Medulla oblongata (tissue), 1 donor: ENCODE measurements at regions not wholly inside any gene's neighbourhood (a gene's known extent, or its start where the extent isn't known, plus 50 kb on each side); places are given as distances from the start of the nearest gene placed in this dataset.

ENCODE experiments used
- DNase-seq: peaks from one replicate; pipeline ENCODE4 v3.0.0-alpha.2; 2015; ENCODE audit errors: extremely low spot score

DNA sequence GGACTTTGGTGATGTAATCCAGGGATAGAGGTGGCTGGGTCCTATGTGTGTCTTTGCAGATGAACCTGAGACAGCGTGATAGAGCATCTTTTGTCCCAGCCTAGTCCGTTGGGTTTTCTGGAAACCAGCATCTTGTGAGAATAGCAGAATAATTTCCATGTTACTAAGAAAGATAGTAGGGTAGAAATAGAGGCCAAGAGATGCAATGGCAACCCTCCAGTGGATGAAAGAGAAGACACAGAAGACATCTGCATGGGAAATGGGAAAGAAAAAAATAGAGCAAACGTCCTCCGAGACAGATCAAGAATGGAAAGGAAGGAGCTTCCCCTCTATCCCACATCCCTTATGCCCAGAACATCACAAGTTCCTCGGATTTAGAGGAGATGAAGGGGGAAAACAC lies 409.3 kb upstream of the TMEM132C start:
- DNase-seq: no peak

DNA sequence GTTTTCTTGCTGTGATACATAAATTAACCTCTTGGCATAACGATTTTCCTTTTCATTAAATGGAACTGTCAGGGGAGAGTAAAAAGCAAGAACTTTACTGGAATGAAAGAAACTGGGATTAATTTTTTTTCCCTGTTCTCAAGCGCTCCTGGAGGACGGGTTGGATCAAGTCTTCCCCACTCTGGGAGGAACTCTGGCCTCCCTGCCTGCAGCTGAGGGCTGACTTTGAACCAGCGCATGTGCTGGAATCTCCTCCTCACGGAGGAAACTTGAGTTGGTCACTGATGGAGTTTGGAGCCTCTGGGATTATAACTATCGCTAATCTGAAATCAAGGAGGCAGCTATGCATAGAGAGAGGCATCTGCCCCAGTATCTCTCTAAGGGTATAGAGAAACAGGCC lies 406.4 kb upstream of the TMEM132C start:
- no peak for DNase-seq

DNA sequence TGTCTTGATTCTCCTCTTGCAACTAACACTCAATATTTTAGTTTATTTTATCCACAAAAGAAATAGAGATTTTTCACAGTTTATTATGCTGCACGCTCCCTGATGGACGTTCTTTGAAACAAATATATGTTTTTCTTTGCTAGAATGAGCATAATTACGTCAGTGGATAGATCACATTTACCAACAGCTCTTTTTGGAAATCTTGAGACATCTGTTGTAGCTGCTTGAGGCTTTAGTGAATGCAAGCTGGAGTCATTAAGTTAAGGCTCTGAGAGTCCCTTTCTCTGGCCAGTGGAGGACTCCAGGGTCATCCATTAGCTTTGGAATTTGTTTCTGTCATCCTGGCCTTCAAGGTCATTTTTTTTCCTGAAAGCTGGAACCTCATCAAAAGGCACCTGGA lies 405.6 kb upstream of the TMEM132C start:
- DNase-seq: no peak

DNA sequence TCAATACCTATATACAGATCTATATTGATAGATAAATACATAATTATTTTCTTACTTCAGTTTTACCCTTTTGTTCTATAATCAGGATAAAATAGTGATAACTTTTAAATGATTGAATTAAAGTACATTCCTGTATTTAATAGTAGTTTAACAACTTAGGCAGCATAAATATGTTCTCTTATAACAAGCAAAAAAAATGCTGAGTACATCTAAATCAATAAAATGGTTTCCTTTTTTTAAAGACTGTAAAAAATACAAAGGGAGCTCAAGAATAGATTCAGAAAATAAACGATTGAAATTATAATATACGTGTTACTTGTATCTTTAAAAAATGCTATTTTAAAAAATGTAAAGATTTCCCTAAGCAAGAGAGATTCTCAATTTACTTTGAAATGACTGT lies 393.7 kb upstream of the TMEM132C start:
- DNase-seq: no peak

DNA sequence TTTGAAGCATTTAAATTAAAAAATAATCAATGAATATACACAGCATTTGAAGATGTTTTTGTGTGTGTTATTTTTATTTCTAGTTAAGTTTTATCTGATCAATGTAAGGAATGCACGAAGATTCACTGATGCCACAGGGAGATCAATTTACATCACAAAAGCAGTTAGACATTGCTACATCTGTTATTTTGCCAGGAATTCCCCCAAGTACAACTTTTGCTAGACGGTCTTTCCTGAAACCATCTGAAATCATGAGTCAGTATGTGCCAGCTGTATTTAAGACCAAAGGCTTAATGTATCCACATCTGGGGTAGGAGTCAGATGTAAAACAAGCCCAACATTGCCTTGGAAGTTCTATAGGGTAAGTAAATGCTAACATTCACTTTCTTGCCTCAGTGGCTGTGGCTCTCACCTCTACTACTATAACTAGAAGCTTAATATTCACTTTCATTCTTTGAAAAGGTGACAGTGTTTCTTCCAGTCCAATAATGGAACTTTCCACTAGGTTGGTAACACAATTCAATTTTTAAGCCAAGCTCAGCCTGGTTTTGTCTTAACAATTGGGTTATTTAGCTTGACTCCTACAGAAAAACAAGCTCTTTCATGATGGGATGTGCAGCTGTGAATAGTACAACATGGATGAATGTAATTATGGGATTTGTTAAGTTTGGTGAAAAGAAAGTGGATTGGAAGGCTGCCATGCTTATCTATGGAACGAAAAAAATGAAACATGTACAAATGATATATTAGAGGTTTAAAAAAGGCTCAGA lies 385.4 kb upstream of the TMEM132C start:
- peak; percentile 70 for DNase-seq

DNA sequence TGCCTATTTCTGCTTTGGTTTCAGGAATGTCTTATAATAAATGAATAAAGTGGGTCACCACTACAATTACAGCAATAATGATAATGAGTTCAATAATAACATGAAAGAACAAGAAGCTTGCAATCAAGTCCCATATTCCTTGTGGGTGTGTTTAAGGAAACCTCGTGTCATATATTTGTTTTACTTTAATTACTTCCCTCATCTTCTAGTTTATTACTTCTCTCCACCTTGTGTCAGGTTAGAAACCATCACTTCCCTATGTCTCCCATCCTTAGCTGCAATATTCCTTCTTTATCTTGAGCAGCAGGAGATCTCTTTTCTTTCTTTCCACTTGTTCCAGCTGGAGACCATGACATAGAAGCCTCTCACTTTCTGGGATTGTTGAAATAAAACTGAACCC lies 384.0 kb upstream of the TMEM132C start:
- no peak for DNase-seq

DNA sequence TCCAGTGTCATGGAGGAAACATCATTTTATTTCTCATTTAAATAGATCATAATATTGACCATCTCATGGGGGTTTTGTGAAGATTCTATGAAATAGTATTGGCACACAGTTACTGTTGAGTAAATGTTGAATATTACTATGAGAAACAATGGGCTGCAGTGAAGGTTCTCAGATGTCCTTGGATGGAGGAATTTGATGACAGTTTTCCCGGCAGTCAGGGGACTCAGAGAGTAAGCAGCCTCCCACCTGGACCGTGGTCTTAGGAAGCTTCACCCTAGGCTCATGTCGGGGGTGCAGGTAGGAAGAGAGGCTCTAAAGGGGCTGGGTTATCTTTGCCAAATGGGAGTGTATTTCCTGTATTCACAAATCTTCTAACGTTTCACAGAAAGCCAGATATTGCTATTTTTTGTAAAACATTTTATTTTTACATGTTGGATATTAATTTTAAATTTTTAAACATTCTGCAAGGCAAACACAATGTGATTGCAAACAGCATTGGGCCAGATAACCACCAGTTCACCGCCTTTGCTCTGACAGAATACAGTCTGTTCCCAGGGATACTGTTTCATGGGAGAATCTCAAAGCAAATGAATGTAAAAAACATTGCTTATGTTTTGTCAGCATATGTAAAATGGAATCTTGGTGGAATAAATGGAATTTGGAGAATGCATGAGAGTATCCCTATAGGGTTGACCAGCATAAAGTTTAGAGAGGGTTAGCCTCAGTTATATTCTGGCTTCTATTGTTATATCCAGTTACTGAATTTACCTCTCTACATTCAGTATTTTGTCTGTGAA lies 380.8 kb upstream of the TMEM132C start:
- DNase-seq: no peak

DNA sequence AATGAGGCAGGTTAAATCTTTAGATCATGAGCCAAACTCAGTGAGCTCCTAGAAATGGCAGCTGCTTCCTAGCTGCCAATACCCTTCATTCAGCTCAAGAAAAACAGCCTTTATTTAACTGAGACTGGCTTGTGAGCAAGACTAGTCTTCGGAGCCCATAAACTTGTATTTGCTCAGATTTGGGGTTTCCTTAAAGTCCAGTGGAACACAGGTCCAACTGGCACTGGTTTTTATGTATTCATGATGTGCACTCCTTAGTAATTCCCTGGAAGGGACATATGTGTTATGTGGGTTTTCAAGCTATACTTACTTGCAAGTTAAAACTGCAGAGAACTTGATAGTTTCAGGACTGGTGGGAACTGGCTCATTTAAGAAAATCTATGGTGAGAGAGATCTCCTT lies 380.1 kb upstream of the TMEM132C start:
- DNase-seq: no peak

DNA sequence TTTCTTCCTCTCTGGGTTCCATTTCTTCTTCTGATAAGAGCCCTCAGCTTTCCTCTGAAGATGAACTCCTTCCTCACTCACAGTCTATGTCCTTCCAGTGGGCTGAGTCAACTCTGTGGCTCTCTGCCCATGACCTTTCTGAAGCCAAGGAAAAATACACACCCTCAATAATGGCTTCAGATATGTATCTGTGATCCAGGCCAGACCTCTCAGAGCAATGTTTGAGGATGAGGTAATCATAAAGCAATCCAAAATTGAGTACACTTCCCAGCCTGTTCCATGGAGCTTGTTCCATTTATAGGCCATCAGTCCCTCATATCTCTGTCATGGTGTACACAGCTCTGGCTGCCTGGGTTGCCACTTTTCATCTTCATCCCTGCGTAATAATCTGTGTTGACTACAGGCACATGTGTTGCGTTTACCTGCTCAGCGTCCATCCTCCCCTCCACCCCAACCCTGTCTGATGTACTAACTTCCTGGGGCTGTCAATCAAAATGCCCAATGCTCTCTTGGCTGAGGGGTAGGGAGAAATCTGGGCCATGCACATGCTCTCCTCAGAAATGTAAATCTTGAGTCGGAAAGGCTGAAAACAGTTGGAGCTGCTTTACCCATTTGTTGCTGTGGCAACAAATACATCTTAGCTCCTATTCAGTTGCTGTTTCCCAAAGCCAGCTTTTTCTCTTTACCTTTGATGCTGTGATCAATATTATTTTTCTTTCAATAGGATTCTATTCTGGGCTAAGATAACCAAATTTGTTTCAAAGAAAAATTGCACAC lies 377.8 kb upstream of the TMEM132C start:
- DNase-seq: no peak

DNA sequence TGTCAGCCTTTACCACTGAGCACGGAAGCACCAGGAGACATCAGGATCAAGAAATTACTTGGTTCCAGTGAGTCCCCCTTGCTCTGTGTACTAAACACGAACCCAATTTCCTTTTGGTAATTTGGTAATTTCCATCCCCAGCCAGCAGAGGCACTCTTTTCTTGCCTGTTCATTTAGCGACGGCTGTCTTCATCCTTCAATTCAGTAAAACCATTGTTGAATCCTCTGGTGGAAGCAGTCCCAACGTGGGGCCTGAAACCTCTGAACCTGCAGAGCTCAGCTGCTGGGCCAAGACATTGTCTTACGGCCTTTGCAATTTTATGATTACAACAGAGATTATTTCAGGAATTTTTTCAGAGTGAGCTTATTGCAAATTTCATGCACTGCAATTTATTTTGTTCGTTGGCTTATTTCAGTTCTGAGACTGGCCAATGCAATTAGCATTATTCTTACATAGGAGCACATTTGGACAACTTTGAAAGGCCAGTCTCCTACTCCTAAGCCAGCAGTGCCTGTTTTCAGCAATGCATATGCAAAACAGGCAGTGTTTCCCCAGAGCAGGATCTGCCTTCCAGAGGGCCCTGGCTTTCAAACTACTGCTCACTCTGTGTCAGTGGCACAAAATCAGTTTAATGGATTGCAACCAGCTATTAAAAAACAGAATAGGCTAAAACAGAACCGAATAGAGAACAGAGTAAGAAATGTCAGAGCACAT lies 372.9 kb upstream of the TMEM132C start:
- peak; percentile 55 for DNase-seq

DNA sequence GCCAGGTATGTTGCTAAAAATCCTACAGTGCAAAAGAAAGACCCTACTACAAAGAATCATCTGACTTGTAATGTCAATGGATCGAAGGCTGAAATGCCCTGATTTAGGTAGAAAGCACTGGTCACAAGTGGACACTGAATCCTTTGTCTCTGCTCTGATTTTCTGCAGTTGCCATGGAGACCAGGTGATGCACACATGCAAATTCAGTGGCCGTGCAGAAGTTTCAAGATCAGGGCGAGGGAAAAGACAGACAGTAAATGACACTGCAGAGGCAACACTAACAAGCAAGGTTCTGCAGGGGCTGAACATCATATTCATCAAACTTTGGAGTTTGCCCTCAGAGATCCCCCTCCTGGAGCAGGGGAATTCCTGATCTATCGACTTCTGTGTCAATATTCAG lies 370.3 kb upstream of the TMEM132C start:
- DNase-seq: no peak

DNA sequence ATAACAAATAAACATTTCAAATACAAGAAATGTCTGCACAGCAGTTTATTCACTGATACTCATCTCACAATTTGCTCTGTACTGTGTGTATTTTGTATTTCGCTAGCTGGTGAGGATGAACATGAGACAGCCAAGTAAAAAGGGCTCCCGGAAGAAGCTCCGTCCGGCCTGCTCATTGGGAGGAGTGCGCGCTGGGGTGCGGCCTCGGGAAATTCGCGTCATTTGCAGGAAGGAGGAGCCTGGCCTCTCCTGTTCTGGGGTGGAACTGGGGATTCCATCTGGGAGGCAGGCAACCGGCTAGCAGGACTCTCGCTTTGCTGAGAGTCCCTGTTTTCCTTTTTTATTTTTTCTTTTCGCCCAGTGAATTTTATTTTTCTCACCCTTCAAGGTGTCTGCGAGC lies 368.4 kb upstream of the TMEM132C start:
- no peak for DNase-seq

DNA sequence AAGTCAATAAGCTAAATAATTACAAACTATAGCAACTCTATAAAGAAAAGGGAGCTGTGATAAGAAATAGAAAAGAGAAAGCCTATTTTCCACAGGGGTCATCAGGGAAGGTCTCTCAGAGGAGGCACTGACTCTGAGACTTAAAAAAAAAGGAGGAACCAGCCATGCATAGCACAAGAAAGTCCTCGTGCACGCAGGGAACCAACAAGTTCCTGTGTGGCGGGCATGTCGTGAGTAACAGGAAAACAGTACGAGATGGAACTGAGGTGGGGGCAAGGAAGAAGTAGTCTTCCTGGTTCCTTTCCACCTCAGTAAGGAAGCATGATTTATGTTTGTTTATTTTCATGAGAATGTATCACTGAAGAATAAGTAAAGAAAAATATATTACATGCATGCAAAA lies 367.0 kb upstream of the TMEM132C start:
- no peak for DNase-seq

DNA sequence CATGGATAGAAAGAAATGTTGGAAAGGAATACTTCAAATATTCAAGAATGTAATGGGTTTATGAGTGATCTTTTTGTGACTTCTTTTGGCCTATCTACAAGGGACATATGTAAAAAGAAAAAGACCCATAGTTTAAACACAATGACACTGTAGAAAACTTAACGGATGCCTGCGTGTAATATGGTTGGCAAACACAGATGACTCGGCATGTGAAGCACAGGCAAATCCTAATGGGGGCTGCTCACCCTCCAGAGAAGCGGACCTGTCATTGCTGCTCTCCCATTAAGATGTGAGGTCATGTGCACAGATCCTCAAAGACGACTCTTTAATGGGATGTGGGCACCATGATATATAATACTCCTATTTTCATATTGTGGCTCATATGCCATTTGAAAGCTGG lies 366.6 kb upstream of the TMEM132C start:
- DNase-seq: no peak

DNA sequence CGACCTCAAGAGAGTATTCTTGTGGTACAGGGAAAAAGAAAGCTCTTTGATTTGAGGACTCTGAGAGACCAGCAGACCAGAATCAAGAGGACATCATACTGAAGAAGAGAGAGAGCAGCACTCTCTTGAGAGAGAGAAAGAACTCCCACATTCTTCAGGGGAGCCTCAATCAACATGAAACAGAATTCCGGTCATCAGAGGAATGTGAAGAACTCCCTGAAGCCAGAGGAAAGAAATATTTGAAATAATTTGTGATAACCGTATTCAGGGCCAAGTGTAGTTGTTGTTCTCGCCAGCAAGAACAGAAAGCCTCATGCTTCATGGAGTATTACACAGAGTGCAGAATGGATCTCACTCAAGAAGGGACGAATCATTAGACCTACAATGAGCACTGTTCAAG lies 363.8 kb upstream of the TMEM132C start:
- no peak for DNase-seq

DNA sequence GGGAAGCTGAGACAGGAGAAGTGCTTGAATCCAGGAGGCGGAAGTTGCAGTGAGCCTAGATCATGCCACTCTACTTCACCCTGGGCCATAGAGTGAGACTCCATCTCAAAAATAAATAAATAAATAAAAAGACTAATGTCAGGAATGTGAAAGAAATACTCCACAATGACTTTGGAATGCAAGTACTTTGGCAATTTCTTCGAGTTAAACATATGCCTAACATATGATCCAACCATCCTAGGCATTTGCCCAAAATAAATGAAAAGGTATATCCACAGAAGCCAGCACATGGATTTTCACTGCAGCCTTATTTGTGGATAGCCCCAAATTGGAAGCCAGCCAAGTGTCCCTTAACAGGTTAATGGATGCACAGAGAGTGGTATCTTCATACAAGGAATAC lies 357.9 kb upstream of the TMEM132C start:
- no peak for DNase-seq

DNA sequence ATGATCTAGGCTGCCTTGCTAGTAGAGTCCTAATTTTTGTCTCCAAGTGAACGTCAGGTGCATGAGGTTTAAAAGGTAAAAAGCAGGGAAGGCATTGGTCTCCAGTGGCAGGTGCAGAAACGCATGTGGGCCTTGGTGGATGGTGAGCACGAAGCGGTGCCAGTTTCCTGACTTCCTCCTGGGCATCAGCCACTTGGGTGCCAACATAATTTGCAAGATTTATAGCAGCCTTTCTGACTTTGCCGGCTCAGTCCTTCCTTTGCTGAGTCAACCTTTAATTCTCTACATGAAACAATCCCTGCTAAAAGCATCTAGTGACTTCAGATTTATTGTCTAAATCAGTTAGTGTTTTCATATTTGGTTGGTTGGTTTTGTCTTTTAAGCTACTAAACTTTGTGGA lies 355.7 kb upstream of the TMEM132C start:
- no peak for DNase-seq

DNA sequence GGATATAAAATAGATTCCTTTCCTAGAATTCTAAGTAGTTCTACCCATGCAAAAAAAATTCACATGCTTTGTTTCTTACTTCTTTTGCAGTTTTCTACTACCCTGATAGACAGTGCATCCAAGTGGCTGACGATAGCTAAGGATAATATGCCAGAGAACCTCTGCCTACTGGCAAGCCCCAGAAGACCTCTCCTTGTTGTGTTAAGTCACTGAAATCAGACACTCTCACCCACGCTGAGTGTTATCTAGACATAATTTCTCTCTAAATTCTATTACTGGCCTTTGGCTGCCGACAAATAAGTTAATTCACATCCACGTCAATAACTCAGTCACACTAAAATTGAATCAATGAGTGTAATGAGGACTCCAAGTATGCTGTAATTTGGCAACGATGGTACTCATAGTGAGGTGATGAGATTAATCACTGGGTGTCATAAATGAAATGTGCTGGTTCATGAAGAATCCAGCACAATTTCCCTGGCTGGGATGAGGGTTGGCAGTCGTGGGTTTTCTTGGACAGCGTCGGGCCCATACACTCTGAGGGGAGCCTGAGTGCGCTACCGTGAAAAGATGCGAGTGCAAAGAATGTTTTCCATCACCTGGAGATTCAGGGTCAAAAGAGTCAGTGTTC lies 354.8 kb upstream of the TMEM132C start:
- DNase-seq: no peak

DNA sequence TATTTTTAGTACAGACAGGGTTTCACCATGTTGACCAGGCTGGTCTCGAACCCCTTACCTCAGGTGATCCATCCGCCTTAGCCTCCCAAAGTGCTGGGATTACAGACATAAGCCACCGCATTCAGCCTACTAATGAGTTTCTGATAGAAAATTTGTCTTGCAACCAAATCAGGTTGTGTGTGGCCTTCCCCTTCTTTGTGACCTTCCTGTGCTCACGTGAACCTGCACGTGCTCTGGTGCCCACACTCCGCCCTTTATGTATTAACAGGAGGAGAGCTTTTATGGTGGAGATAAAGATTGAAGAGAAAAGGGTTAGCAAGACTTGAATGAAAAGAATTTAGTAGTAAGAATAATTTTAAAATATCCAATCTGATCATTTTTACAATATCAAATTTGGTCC lies 343.5 kb upstream of the TMEM132C start:
- DNase-seq: no peak

DNA sequence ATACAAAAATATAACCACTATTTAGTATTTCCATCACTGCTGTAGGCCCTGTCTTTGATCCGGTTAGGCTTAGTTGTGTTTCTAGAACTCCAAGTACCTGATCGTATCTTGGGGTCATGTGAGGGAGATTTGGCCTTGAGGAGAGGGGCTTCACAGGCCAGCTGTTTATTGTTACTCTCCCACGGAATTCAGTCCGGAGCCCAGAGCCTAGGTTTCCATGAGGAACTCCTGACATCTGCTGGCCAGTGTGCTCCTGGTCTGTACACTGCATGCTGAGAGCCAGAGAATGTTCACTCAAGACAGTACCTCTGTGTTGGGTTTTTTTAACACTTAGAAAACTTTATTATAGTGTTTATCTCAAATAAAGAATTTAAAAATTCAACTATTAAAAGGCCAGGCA lies 341.0 kb upstream of the TMEM132C start:
- DNase-seq: peak; percentile 83

DNA sequence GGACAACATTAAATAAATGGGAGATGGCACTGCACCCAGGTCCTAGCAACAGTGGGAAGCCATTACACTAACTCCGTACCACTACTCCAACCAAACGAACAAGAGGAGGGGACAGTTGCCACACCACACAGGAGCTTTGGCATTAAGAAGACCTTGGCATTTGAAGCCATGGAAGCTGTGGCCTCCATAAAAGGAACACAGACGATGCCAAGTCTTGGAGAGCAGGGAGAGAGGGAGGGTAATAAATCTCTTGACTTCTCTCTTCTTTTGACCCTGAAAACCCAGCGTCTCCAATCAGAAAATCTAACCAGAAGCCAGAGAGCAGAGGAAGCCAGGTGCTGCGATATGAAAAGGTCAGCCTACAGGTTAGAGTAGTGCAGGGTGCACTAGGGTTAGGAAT lies 338.8 kb upstream of the TMEM132C start:
- no peak for DNase-seq
